ENCODE measurements at regions not wholly inside any gene's neighbourhood (a gene's known extent, or its start where the extent isn't known, plus 50 kb on each side); places are given as distances from the start of the nearest gene placed in this dataset.

DNA sequence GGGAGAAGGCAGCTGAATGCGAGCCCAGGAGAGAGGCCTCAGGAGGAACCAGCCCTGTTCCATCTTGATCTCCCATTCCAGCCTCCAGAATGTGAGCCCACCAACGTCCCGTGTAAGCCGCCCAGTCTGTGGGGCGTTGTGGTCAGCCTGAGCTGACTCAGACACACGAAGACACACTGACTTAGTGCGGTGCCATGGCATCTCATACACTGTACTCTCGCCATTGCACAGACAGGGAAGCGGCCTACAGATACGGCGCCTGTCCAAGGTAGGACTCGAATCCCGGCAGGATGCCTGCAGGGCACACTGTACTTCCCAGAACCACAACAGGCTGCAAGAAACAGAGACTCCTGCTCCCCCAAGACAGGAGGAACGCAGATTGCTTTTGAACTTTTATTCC is 179.6 kb downstream of the CTTN start:
- CTCF ChIA-PET: no interaction called here
- Mint-ChIP-seq H3K36me3 (ENCODE audit: low read depth) (no peaks in the 10 kb centered on the region), H3K27me3 (peaks cover 2% of the 10 kb centered on the region), H3K4me1 (no peaks in the 10 kb centered on the region), H3K27ac (no peak overlapping the region), H3K4me3 (no peak overlapping the region), H3K9me3 (ENCODE audit: low read depth) (no peaks in the 10 kb centered on the region)
- ATAC-seq: no peak
- no peak for DNase-seq
- intact Hi-C loops (cut with DNase I, micrococcal nuclease): no loop called here
- POLR2A ChIA-PET: no interaction called here

DNA sequence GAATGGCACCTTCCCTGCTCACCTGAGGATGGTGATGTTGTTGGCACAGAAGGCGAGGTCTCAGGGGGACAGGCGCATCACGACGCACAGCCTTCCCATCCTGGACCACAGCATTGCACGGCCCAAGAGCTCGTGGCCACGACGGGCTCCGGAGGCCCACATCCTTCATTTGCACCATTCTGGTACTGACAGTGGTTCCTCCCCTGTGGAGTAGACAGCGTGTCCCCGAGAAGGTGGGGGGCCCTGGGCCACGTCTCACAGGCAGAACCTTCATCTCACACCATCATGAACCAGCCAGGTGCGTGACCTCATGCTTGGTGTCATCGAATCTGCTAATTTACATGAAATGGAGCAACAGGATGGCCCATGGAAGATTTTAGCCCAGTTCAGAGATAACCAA is 180.0 kb downstream of the CTTN start:
- CTCF ChIA-PET: no interaction called here
- Mint-ChIP-seq H3K4me3 (no peak overlapping the region), H3K27ac (no peak overlapping the region), H3K9me3 (ENCODE audit: low read depth) (no peaks in the 10 kb centered on the region), H3K27me3 (peaks cover 2% of the 10 kb centered on the region), H3K36me3 (ENCODE audit: low read depth) (no peaks in the 10 kb centered on the region), H3K4me1 (no peaks in the 10 kb centered on the region)
- no peak for ATAC-seq
- intact Hi-C loops (cut with DNase I, micrococcal nuclease): no loop called here
- POLR2A ChIA-PET: interaction anchor here (0.5 kb wide), 1 partner anchor 928 kb away, joined by 3 read pairs; no protein-coding TSS in a partner anchor
- no peak for DNase-seq

DNA sequence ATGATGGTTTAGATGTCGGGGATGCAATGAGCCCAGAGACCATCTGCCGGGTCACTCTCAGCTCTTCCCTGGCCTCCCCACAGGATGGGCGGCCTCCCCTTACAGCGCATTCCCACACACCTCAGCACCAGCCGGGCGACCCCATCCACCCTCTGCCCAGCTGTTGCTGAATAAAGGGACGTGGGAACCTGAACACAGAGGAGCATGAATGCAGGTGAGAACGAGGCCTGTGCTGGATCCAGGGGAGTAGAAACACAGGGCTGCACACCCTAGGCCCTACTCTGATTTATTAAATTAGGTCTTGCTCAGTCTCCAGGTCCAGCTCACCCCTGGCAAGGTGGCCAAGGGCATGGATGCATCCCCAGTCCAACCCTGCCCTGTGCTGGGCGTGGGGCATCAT is 180.5 kb downstream of the CTTN start:
- H3K36me3 Mint-ChIP-seq (ENCODE audit: low read depth): no peaks in the 10 kb centered on the region
- no peak overlapping the region for H3K27ac Mint-ChIP-seq
- H3K27me3 Mint-ChIP-seq: peaks cover 2% of the 10 kb centered on the region
- ChIA-PET POLR2A (interaction anchor here (0.5 kb wide), 1 partner anchor 928 kb away, joined by 3 read pairs; no protein-coding TSS in a partner anchor), CTCF (no interaction called here)
- no peak for DNase-seq
- intact Hi-C loops (cut with DNase I, micrococcal nuclease): no loop called here
- no peak overlapping the region for H3K4me3 Mint-ChIP-seq
- no peaks in the 10 kb centered on the region for H3K4me1 Mint-ChIP-seq
- H3K9me3 Mint-ChIP-seq (ENCODE audit: low read depth): no peaks in the 10 kb centered on the region
- no peak for ATAC-seq

DNA sequence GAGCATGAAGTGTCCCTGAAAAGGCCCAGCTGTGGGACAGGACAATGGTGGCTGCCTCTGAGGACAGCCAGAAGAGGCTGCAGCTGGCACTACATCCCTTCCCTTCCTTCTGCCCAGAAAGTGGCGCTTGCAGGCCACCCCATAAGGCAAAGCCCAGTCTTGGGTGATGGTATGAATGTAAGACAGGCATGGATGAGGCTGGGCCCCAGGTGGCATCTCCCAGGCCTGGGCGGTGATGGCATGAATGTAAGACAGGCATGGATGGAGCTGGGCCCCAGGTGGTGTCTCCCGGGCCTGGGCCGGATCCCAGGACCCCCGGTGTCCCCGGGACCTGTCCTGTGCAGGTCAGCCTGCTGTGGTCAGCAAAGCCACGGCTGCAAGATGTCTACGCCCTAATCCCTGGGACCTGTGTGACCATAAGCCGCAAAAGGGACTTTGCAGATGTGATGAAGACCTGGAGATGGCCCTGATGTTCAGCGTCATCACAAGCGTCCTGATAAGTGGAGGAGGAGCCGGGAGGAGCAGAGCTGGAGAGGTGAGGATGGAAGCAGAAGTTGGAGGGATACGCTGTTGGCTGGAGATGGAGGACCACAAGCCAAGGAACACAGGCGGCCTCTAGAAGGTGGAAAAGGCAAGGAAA is 181.1 kb downstream of the CTTN start:
- Mint-ChIP-seq H3K4me3 (no peak overlapping the region), H3K36me3 (ENCODE audit: low read depth) (no peaks in the 10 kb centered on the region), H3K4me1 (no peaks in the 10 kb centered on the region), H3K27ac (no peak overlapping the region), H3K27me3 (peaks cover under 1% of the 10 kb centered on the region), H3K9me3 (ENCODE audit: low read depth) (no peaks in the 10 kb centered on the region)
- no peak for ATAC-seq
- POLR2A ChIA-PET: no interaction called here
- intact Hi-C loops (cut with DNase I, micrococcal nuclease): no loop called here
- DNase-seq: no peak
- CTCF ChIA-PET: no interaction called here

DNA sequence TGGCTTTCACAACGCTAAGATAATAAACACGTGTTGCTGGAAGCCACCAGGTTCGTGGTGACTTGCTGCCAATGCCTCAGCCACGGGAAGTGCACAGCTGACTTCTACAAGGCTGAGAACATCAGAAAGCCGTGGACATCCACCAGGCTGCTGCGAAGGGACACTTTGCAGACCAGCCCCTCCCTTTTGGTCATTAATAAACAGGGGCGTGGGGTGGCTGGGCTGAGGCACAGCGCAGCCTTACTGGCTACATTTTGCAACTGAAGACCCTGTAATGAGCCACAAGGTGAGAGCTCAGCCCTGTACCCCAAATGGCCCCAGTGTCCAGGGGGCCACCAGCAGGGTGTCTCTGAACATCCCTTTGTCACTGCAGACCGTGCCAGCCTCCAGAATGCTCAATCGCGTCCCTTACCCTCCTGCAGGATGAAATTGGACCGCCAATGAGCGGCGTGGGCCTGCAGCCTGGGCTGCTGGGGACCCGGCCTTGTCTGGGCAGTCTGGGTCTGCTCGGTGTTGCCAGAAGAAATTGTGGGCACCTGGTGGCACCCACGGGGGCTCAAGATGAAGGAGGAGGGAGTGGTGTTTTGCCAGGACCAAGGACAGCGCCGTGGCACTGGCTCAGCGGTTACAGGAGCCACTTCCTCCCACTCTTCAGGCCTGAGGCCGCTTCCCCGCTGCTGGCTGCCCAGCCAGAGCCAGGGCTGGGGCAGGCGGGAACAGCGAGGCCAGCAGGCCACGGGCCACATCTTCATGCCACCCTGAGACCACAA is 181.9 kb downstream of the CTTN start:
- H3K36me3 Mint-ChIP-seq (ENCODE audit: low read depth): no peaks in the 10 kb centered on the region
- H3K27ac Mint-ChIP-seq: no peak overlapping the region
- POLR2A ChIA-PET: no interaction called here
- H3K4me3 Mint-ChIP-seq: no peak overlapping the region
- H3K27me3 Mint-ChIP-seq: no peaks in the 10 kb centered on the region
- CTCF ChIA-PET: no interaction called here
- H3K4me1 Mint-ChIP-seq: no peaks in the 10 kb centered on the region
- ATAC-seq: no peak
- H3K9me3 Mint-ChIP-seq (ENCODE audit: low read depth): no peaks in the 10 kb centered on the region
- intact Hi-C loops (cut with DNase I, micrococcal nuclease): no loop called here
- no peak for DNase-seq

DNA sequence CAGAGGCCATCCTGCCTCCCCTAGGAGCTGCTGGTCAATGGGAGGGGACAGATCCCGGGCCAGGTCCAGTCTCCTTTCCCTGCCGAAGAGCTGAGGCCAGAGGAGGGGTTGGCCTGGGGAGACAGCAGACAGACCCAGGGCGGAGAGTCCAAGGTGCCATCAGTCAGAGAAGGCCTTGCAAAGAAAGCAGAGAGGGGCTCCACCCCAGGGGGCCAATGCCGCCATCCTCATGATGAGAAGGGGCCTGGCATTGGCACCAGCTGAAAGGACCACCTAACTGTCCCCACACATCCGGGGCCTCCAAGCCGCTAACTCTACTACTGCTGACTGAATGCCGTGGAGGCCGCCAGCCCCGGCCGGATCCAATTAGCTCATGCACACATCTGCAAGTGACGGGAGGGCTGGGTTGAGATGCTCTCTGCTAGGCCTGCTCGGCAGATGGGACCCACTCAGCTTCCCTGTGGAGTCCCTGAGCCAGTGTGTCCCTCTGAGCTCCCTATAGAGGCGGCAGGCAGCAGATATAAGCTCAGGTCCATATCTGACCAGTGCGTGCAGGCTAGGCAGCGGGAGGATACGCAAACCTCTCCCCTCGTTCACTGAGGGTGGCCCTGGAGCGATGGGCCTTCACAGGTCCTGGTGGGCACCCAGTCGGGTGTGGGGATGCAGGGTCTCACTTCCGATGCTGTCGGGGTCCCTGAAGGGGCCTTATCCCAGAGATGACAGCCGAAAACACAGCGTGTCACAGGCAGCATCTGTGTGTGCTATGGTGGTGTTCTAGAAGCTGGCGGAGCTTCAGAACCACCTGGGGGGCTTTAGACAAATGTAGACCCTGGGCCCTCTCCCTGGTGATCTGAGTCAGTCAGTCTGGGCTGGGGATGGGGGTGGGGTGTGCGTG is 183.9 kb downstream of the CTTN start:
- intact Hi-C loops (cut with DNase I, micrococcal nuclease): no loop called here
- ATAC-seq (no peak), DNase-seq (no peak)
- no peaks in the 10 kb centered on the region for H3K4me1 Mint-ChIP-seq
- H3K4me3 Mint-ChIP-seq: no peak overlapping the region
- H3K27ac Mint-ChIP-seq: no peak overlapping the region
- no peaks in the 10 kb centered on the region for H3K36me3 Mint-ChIP-seq (ENCODE audit: low read depth)
- peaks cover 3% of the 10 kb centered on the region for H3K27me3 Mint-ChIP-seq
- H3K9me3 Mint-ChIP-seq (ENCODE audit: low read depth): no peaks in the 10 kb centered on the region
- POLR2A ChIA-PET: no interaction called here
- CTCF ChIA-PET: interaction anchor here (0.6 kb wide), 1 partner anchor 178 kb away, joined by 3 read pairs; no protein-coding TSS in a partner anchor

DNA sequence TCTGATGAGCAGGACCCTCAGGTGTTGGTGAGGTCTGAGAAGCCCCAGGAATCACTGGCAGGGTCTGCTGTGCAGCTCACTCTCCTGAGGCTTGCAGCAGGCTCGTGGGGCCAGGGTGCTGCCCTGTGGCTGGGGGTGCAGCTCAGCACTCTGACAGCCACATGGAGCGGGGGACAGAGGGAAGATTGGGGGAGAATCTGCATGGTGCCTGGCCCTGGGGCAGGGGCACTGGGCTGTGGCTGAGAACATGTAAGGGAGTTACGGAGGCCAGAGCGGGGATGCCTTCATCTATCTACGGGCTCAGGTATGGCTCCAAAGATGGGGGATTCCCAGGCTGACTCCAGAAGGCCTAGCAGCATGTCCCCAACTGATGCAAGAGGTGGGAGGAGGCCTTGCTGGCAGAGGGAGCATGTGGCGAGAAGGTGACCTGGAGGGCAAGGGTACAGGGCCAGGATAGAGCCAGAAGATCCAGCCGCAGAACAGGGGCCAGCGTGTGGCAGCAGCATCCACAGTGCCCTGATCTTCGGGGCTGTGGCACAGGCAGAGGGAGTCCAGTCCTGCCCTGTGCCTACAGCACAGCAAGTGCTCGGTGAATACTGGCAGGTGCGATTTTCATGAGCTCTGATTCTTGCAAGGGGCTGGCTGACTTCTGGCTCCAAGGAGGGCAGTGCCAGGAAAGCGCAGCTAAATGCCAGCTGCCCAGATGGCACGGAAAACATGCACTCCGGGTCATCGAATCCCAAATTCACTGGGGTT is 184.7 kb downstream of the CTTN start:
- ATAC-seq (no peak), DNase-seq (no peak)
- Mint-ChIP-seq H3K4me1 (no peaks in the 10 kb centered on the region), H3K36me3 (ENCODE audit: low read depth) (no peaks in the 10 kb centered on the region), H3K4me3 (no peak overlapping the region), H3K27ac (no peak overlapping the region), H3K9me3 (ENCODE audit: low read depth) (no peaks in the 10 kb centered on the region), H3K27me3 (peaks cover 5% of the 10 kb centered on the region)
- intact Hi-C loops (cut with DNase I, micrococcal nuclease): no loop called here
- POLR2A ChIA-PET: no interaction called here
- CTCF ChIA-PET: no interaction called here

DNA sequence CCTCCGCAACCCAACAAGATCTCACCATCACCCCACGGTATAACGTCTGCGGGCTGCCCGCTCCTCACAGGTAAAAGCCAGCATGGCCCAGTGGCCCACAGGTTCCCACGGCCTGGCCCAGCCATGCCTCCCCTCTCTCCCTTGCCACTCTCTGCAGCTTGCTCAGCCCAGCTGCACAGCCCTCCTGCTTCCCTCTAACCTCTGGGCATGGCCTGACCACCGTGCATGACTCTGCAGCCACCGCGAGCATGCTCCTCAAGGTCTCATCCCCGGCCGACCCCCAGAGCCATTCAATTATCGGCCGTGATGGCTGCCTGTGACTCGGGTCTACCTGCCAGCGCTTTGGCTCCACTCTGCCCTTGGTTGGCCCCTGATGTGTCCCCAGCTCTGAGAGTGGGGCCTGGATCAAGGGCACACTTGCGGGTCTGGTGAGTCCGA is 185.5 kb downstream of the CTTN start:
- ATAC-seq: no peak
- intact Hi-C loops (cut with DNase I, micrococcal nuclease): no loop called here
- Mint-ChIP-seq H3K36me3 (ENCODE audit: low read depth) (no peaks in the 10 kb centered on the region), H3K4me1 (no peaks in the 10 kb centered on the region), H3K27ac (no peak overlapping the region), H3K27me3 (peaks cover 6% of the 10 kb centered on the region), H3K4me3 (no peak overlapping the region), H3K9me3 (ENCODE audit: low read depth) (no peaks in the 10 kb centered on the region)
- CTCF ChIA-PET: no interaction called here
- no peak for DNase-seq
- POLR2A ChIA-PET: no interaction called here

DNA sequence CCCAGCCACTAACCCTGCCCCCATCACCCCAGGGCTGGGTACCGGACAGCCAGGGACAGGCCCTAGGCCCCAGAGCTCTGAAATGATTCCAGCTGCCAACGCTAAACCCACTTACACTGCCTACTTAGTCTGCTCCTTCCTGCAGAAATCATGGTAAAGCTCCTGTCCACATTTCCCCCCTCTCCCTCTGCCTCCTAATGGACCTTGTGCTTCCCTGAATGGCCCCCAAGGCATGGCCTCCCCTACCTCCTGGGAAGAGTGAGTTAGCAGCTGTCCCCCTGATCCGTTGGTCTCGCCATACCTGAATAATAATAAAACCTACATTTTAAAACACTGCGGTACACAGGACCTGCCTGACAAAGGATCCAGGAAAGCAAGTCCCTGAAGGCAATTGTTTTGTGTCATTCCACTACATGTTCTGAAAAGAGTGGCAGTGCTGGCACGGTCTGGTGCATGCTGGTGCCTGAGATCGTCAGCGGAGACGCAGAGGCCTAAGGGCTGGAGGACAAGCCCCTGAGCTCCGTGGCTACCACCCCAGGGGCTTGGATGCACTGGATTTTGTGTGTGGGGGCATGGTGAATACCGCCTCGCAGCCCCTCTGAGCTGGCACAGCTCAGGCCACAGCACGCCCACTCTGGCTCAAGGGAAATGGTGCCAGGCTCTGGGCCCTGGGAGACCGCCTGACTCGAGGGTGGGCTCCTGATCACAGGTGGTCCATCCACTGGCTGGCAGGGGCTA is 186.3 kb downstream of the CTTN start:
- Mint-ChIP-seq H3K36me3 (ENCODE audit: low read depth) (no peaks in the 10 kb centered on the region), H3K27me3 (peaks cover 9% of the 10 kb centered on the region), H3K4me3 (no peak overlapping the region), H3K4me1 (peaks cover 3% of the 10 kb centered on the region), H3K9me3 (ENCODE audit: low read depth) (no peaks in the 10 kb centered on the region), H3K27ac (no peak overlapping the region)
- POLR2A ChIA-PET: interaction anchor here (0.7 kb wide), 1 partner anchor 505 kb away, joined by 4 read pairs; no protein-coding TSS in a partner anchor
- no peak for ATAC-seq
- intact Hi-C loops (cut with DNase I, micrococcal nuclease): no loop called here
- no peak for DNase-seq
- CTCF ChIA-PET: no interaction called here

DNA sequence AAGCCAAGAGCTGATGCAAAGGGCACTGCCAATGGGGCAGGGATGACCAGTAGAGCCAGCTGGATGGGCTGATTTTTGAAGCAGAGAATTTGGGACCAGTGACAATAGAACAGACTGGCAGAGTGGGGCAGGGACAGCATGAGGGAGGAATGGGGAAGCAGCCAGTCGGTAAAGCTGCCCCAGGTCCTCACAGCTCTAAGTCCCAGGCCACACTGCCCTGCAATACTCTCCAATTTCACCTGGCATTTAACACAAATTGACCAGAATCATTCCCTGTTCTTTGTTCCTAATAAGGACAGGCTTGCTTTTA is 186.9 kb downstream of the CTTN start:
- intact Hi-C loops (cut with DNase I, micrococcal nuclease): no loop called here
- CTCF ChIA-PET: no interaction called here

More for the DNA sequence above, 186.9 kb downstream of the CTTN start:
- Mint-ChIP-seq H3K4me1 (peaks cover 8% of the 10 kb centered on the region), H3K27me3 (peaks cover 9% of the 10 kb centered on the region), H3K9me3 (ENCODE audit: low read depth) (no peaks in the 10 kb centered on the region), H3K27ac (no peak overlapping the region), H3K36me3 (ENCODE audit: low read depth) (no peaks in the 10 kb centered on the region), H3K4me3 (no peak overlapping the region)
- POLR2A ChIA-PET: no interaction called here
- ATAC-seq: no peak
- no peak for DNase-seq

Data from activated CD4-positive, alpha-beta T cell treated with anti-CD3 and anti-CD28 coated beads for 36 hours (primary cell).